Fibroblast of mammary gland (primary cell): ENCODE measurements at regions not wholly inside any gene's neighbourhood (a gene's known extent, or its start where the extent isn't known, plus 50 kb on each side); places are given as distances from the start of the nearest gene placed in this dataset.

Experiments used
- DNase-seq: peaks from one replicate; pipeline ENCODE4 v3.0.0-alpha.2; 2010; ENCODE audit warnings: low read depth
- H3K4me3 ChIP-seq: 2 replicates; pipeline ENCODE4 v1.5.1; 2011; ENCODE audit warnings: low read depth, mild to moderate bottlenecking, low read length, moderate library complexity; ENCODE audit not compliant: control insufficient read depth
- CTCF ChIP-seq: conservative IDR thresholded peaks from 2 replicates; pipeline ENCODE4 v1.5.1; 2011; ENCODE audit warnings: low read depth, low read length, inconsistent platforms; ENCODE audit not compliant: control insufficient read depth, insufficient read depth

DNA sequence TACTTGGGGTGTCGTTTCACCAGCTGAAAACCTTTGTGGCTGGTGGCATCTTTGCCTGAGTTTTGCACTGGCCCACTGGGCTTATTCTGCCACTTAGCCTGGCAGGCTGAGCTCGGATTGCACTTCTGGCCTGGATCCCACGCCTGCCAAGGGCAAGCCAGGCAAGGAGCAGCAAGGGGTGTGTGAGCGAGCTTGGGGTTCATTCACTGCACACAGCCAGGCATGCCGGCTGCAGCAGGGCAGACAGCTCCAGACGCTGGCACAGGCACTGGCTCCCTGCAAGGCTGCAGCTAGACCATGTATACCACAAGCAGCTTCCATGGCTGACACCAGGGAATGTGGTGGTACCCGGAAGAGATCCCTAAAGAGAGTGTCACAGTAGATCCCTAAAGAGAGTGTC lies 476.3 kb downstream of the EPHA5 start:
- H3K4me3 ChIP-seq: no peak overlapping the region

DNA sequence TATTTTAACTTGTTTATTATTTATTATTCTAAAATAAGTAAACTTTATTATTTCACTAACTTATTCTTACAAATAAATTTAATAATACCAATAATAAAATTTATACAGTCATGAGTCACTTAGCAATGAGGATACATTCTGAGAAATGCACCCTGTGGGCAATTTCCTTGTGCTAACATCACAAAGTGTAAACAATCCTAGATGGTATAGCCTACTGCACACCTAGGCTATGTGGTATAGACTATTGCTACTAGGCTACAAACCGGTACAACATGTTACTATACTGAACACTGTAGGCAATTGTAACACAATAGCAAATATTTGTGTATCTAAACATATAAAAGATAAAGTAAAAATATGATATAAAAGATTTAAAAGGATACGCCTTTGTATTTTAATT lies 479.5 kb downstream of the EPHA5 start:
- H3K4me3 ChIP-seq: no peak overlapping the region
- TF ChIP-seq CTCF: no peak
- DNase-seq: no peak

More for the DNA sequence above, 476.3 kb downstream of the EPHA5 start:
- no peak for TF ChIP-seq CTCF
- no peak for DNase-seq

DNA sequence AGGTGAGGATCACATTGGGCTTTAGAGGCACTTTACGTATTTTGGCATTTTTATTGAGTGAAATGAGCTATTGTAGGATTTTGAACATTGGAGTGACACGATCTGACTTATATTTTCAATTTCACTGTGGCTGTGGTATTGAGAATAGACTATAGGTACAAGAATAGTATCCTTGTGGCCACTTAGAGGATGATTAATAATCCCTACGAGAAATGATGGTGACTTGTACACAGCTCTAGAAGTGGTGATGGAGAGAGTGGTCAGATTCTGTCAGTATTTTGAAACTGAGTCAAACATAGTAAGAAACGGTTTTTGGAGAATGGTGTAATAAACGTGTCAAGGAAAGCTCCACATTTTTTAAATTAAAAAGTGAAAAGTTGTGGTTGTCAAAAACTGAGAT lies 494.7 kb downstream of the EPHA5 start:
- H3K4me3 ChIP-seq: no peak overlapping the region
- no peak for TF ChIP-seq CTCF
- no peak for DNase-seq

- H3K4me3 ChIP-seq: no peak overlapping the region
- no peak for DNase-seq
Measured at GRCh38 chr4:65170768-65171514, 499.3 kb downstream of the EPHA5 start.

DNA sequence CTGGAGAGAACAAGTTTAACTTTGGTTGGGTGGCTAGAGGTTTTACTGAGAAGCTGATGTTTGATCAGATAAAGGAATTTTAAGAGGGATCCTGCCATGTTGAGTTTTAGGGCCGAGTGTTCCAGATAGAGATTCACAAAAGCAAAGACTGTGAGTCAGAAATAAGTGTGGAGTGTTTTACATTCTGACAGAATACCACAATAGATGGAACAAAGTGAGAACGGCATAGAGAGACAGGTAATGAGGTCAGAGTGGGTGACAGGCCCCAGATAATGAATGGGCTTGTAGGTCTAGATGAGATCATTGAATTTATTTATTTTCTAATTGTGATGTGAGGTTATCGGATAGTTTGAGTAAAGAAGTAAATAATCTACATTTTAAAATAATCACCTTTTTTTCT lies 502.6 kb downstream of the EPHA5 start:
- no peak for TF ChIP-seq CTCF
- no peak for DNase-seq
- no peak overlapping the region for H3K4me3 ChIP-seq

More at GRCh38 chr4:65170768-65171514, 499.3 kb downstream of the EPHA5 start:
- TF ChIP-seq CTCF: no peak

DNA sequence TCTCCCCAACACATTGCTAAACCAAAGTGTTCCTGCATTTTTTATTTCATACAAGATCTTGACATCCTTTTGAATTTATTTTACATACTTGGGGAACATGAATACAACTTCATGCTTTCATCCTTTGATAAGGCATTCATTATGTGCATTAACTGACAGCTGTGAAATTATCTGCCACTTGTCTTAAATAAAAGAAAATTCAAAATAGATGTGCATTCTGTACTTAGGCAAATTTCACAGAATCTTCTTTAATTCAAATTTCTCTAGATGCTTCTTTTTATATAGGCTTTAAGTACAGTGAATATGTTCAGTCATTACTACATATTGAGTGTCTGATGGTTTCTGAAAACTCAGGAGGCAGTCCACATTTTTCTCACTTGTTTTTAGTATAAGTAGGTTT lies 518.1 kb downstream of the EPHA5 start:
- no peak for TF ChIP-seq CTCF
- no peak overlapping the region for H3K4me3 ChIP-seq
- DNase-seq: no peak
